ENCODE measurements at regions not wholly inside any gene's neighbourhood (a gene's known extent, or its start where the extent isn't known, plus 50 kb on each side); places are given as distances from the start of the nearest gene placed in this dataset.

- DNase-seq, result no peak
- Histone ChIP-seq H2BK120ac (ENCODE audit: low read depth, low read length, poor library complexity, severe bottlenecking) (no peak overlapping the region), H2BK12ac (ENCODE audit: insufficient read length, low read depth, low read length) (no peak overlapping the region), H4K8ac (replicated peaks; ENCODE audit: insufficient read length, low read depth, low read length) (no peak overlapping the region), H3K27me3 (ENCODE audit: insufficient read depth, low read length) (no peaks in the 10 kb centered on the region), H3K4me2 (ENCODE audit: insufficient read depth, insufficient read length, low read length) (no peak overlapping the region), H2BK5ac (ENCODE audit: insufficient read length, low read length) (no peak overlapping the region), H3K79me1 (ENCODE audit: insufficient read depth, low read depth, low read length, poor library complexity, severe bottlenecking) (no peaks in the 10 kb centered on the region), H2BK15ac (ENCODE audit: low read depth, low read length) (no peak overlapping the region), H3K79me2 (ENCODE audit: insufficient read depth, low read length) (no peaks in the 10 kb centered on the region), H3K4ac (ENCODE audit: low read depth, low read length) (no peak overlapping the region), H3K14ac (ENCODE audit: insufficient read depth, low read length) (no peak overlapping the region), H3T11ph (ENCODE audit: low read length) (no peak overlapping the region), H3K23ac (ENCODE audit: insufficient read length, low read depth, low read length) (no peak overlapping the region), H3K9ac (ENCODE audit: extremely low read depth, insufficient read length, low read length) (no peak overlapping the region), H4K20me1 (ENCODE audit: control insufficient read depth, insufficient read depth, insufficient read length) (no peaks in the 10 kb centered on the region), H3K9me3 (ENCODE audit: control insufficient read depth, low read depth, low read length) (no peaks in the 10 kb centered on the region), H2BK20ac (ENCODE audit: low read depth, low read length, poor library complexity, severe bottlenecking) (no peak overlapping the region), H3K18ac (ENCODE audit: insufficient read length, low read depth, low read length) (no peak overlapping the region), H3K4me1 (ENCODE audit: insufficient read depth, low read length) (no peaks in the 10 kb centered on the region), H2AFZ (ENCODE audit: low read length) (no peak overlapping the region), H3K56ac (ENCODE audit: insufficient read length, low read depth, low read length) (no peak overlapping the region), H4K5ac (ENCODE audit: insufficient read length, low read depth, low read length) (no peak overlapping the region), H3K27ac (ENCODE audit: insufficient read length, low read depth, low read length) (no peak overlapping the region), H4K91ac (ENCODE audit: insufficient read length, low read depth, low read length) (no peak overlapping the region), H3K23me2 (ENCODE audit: insufficient read length, low read depth, low read length, poor library complexity, severe bottlenecking) (no peaks in the 10 kb centered on the region), H2AK5ac (ENCODE audit: insufficient read length, low read length) (no peak overlapping the region)
- Mint-ChIP-seq H3K36me3 (ENCODE audit: insufficient read depth in 1 of 3, low read depth in 3 of 3) (peaks cover 0 to 8% (median 3%) of the 10 kb centered on the region in 3 experiments; a peak in 4 of 7 replicates), H3K27ac (no peak overlapping the region), H3K4me1 (peaks cover 4% of the 10 kb centered on the region in 2 experiments; a peak in 2 of 4 replicates), H3K9me3 (peaks cover 4 to 8% of the 10 kb centered on the region in 2 experiments; a peak in 3 of 5 replicates), H3K4me3 (no peak overlapping the region), H3K27me3 (ENCODE audit: low read depth) (no peaks in the 10 kb centered on the region)
- WGBS (ENCODE audit: extremely low coverage, insufficient read length, low lambda C conversion rate), result no CpG with 5 or more reads among the region's 3 CpGs
- no peak for TF ChIP-seq CTCF (conservative IDR thresholded peaks at IDR 0.05)
These were observed 117.1 kb downstream of the LRIG2 start for GRCh38 chr1:113190078-113190477.
